ENCODE measurements at regions not wholly inside any gene's neighbourhood (a gene's known extent, or its start where the extent isn't known, plus 50 kb on each side); places are given as distances from the start of the nearest gene placed in this dataset.

- no peak for TF ChIP-seq AFF4 (CRISPR knock-in tag; IDR thresholded peaks at IDR 0.05)
- no peak for TF ChIP-seq PPARD (CRISPR knock-in tag; IDR thresholded peaks at IDR 0.05)
- no peak for TF ChIP-seq MAZ (CRISPR knock-in tag; conservative IDR thresholded peaks at IDR 0.05 in 1 of 2, IDR thresholded peaks at IDR 0.05 in 1 of 2)
- no peak for TF ChIP-seq XRCC5 (IDR thresholded peaks at IDR 0.05; ENCODE audit: low read depth, low read length)
- TF ChIP-seq ZNF707 (CRISPR knock-in tag; conservative IDR thresholded peaks at IDR 0.05) = no peak
- TF ChIP-seq ELK3 (CRISPR knock-in tag; IDR thresholded peaks at IDR 0.05) = no peak
Measured at GRCh38 chr1:239545466-239545865, 159.1 kb downstream of the CHRM3 start (continued).

DNA sequence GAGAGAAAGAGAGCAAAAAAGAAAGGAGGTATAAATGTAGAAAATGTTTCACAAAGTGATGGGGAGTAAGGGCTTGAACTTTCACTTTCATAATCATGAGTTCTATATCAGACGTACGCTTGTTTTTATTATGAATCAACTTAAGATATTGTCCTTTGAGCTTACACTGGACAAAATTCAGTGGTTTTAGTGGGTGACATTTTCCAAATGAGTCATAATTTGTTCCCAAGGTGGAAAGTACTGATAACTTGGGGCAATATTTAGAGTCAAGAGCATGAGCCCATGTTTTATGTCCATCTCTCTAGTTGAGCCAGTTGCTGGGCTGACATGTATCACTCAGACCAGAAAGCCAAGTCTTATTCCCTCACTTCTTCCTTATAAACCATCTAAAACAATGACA lies 161.6 kb downstream of the CHRM3 start:
- TF ChIP-seq FOSL1 (tag; conservative IDR thresholded peaks at IDR 0.05) = 0 out of 2 replicates have a peak, but pooled peaks have one; percentile 16
- TF ChIP-seq WHSC1 (IDR thresholded peaks at IDR 0.05; ENCODE audit: low read length) = no peak
- DNase-seq (ENCODE audit: extremely low read depth in 1 of 4, low spot score in 3 of 4) = no peak
- BruUV-seq (replicated peaks) = no TSS peak
- Histone ChIP-seq H3K9me1 (ENCODE audit: control insufficient read depth, insufficient read depth, low read length) (no peaks in the 10 kb centered on the region), H3K27me3 (ENCODE audit: control insufficient read depth in 2 of 2, insufficient read depth in 2 of 2, low read length in 2 of 2) (no peaks in the 10 kb centered on the region), H3K4me2 (ENCODE audit: insufficient read depth, low read length) (no peak overlapping the region), H3K27ac (ENCODE audit: extremely low read depth, low read depth, low read length) (no peak overlapping the region), H3K4me1 (replicated peaks in 1 of 2; ENCODE audit: control insufficient read depth in 2 of 2, insufficient read depth in 2 of 2, low read length in 2 of 2) (no peaks in the 10 kb centered on the region), H3K79me2 (ENCODE audit: control insufficient read depth, insufficient read depth, low read length) (no peaks in the 10 kb centered on the region), H3K36me3 (ENCODE audit: control insufficient read depth, insufficient read depth, low read length) (no peaks in the 10 kb centered on the region), H3K9ac (ENCODE audit: insufficient read depth in 1 of 2, low read depth in 2 of 2, low read length in 2 of 2) (no peak overlapping the region), H2AFZ (ENCODE audit: low read depth, low read length) (no peak overlapping the region), H3K4me3 (no peak overlapping the region), H3K9me3 (replicated peaks; ENCODE audit: control insufficient read depth, insufficient read depth, low read depth, low read length) (peaks cover 3% of the 10 kb centered on the region), H4K20me1 (replicated peaks; ENCODE audit: control insufficient read depth, insufficient read depth, low read length) (no peaks in the 10 kb centered on the region)
- 11% methylated on average over 2 of the region's 2 CpGs for WGBS (ENCODE audit: insufficient coverage, low coverage, missing lambda C conversion rate)
- no peak for FAIRE-seq
- ATAC-seq = no peak
- POLR2A ChIA-PET = no interaction called here
- CTCF ChIA-PET (ENCODE audit: low intra/inter-chr PET ratio) = no interaction called here
- intact Hi-C loops (cut with micrococcal nuclease) (no loop called here), in situ Hi-C loops (cut with MboI) (no loop called here)

Data from K562 (cell line).